ENCODE measurements at regions not wholly inside any gene's neighbourhood (a gene's known extent, or its start where the extent isn't known, plus 50 kb on each side); places are given as distances from the start of the nearest gene placed in this dataset.
"Not testable (repeated sequence)": the region's sequence is repeated elsewhere in the genome, so short reads cannot be mapped to it uniquely, and the experiment has no call there.

- DNase-seq (ENCODE audit: low spot score), result no peak
These were observed 1638.3 kb downstream of the MRPL39 start for GRCh38 chr21:23968722-23969647.

- no peak for DNase-seq (ENCODE audit: low spot score)
These were observed 1639.3 kb downstream of the MRPL39 start for GRCh38 chr21:23968008-23968407.

GRCh38 chr21:23963454-23963853 is 1643.8 kb downstream of the MRPL39 start:
- DNase-seq (ENCODE audit: low spot score), result no peak

GRCh38 chr21:23960769-23961168 is 1646.5 kb downstream of the MRPL39 start:
- no peak for DNase-seq (ENCODE audit: low spot score)

GRCh38 chr21:23955135-23955843 is 1652.0 kb downstream of the MRPL39 start:
- no peak for DNase-seq (ENCODE audit: low spot score)

GRCh38 chr21:23952269-23952668 is 1655.0 kb downstream of the MRPL39 start:
- DNase-seq (ENCODE audit: low spot score), result no peak

GRCh38 chr21:23951251-23951650 is 1656.0 kb downstream of the MRPL39 start:
- DNase-seq (ENCODE audit: low spot score), result no peak

- DNase-seq (ENCODE audit: low spot score), result no peak
These were observed 1656.9 kb downstream of the MRPL39 start for GRCh38 chr21:23950344-23950743.

- DNase-seq (ENCODE audit: low spot score), result no peak
These were observed 1657.8 kb downstream of the MRPL39 start for GRCh38 chr21:23949493-23949892.

- no peak for DNase-seq (ENCODE audit: low spot score)
These were observed 1667.8 kb downstream of the MRPL39 start for GRCh38 chr21:23939369-23940065.

GRCh38 chr21:23936991-23937390 is 1670.3 kb downstream of the MRPL39 start:
- DNase-seq (ENCODE audit: low spot score), result no peak

- DNase-seq (ENCODE audit: low spot score), result peak; percentile 7
These were observed 1671.1 kb downstream of the MRPL39 start for GRCh38 chr21:23936224-23936623.

GRCh38 chr21:23930565-23930964 is 1676.7 kb downstream of the MRPL39 start:
- no peak for DNase-seq (ENCODE audit: low spot score)

- DNase-seq (ENCODE audit: low spot score), result not testable (repeated sequence)
These were observed 1680.9 kb downstream of the MRPL39 start for GRCh38 chr21:23926430-23926829.

- no peak for DNase-seq (ENCODE audit: low spot score)
These were observed 1685.4 kb downstream of the MRPL39 start for GRCh38 chr21:23921670-23922418.

- no peak for DNase-seq (ENCODE audit: low spot score)
These were observed 1706.6 kb downstream of the MRPL39 start for GRCh38 chr21:23900727-23901126.

- DNase-seq (ENCODE audit: low spot score), result no peak
These were observed 1707.7 kb downstream of the MRPL39 start for GRCh38 chr21:23899561-23899960.

- DNase-seq (ENCODE audit: low spot score), result no peak
These were observed 1716.6 kb downstream of the MRPL39 start for GRCh38 chr21:23890652-23891051.

GRCh38 chr21:23887725-23888306 is 1719.5 kb downstream of the MRPL39 start:
- no peak for DNase-seq (ENCODE audit: low spot score)

GRCh38 chr21:23886828-23887724 is 1720.2 kb downstream of the MRPL39 start:
- DNase-seq (ENCODE audit: low spot score), result no peak
